ENCODE measurements at regions not wholly inside any gene's neighbourhood (a gene's known extent, or its start where the extent isn't known, plus 50 kb on each side); places are given as distances from the start of the nearest gene placed in this dataset.

DNA sequence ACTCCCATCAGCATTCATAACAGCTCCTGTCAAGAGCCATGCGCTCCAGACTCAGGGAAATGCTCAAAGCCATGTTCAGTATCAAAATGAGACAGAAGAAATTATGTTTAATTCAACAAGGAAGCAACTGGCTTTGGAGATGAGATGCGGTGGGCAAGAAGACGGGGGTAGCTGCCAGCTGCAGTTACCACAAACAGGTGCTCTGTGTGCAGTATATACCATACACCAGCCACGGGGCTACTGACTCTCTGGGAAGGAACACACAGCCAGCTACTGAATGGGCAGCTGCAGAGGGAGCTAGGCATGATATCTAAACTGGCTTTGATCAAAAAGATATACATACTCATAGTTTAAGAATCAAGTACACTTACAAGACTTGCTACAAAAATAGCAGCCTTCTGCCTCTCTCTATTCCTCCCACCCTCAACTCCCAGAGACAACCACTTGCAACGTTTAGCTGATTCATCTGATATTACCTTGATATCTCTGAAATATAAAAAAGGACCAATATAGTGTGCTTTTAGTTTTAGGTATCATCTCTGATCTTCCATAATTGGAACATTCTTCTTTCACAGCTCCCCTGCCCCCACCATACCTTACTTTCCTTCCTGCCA is 593.0 kb downstream of the UQCRFS1 start:
- TF ChIP-seq, protein P1, sequence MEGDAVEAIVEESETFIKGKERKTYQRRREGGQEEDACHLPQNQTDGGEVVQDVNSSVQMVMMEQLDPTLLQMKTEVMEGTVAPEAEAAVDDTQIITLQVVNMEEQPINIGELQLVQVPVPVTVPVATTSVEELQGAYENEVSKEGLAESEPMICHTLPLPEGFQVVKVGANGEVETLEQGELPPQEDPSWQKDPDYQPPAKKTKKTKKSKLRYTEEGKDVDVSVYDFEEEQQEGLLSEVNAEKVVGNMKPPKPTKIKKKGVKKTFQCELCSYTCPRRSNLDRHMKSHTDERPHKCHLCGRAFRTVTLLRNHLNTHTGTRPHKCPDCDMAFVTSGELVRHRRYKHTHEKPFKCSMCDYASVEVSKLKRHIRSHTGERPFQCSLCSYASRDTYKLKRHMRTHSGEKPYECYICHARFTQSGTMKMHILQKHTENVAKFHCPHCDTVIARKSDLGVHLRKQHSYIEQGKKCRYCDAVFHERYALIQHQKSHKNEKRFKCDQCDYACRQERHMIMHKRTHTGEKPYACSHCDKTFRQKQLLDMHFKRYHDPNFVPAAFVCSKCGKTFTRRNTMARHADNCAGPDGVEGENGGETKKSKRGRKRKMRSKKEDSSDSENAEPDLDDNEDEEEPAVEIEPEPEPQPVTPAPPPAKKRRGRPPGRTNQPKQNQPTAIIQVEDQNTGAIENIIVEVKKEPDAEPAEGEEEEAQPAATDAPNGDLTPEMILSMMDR (IDR thresholded peaks at IDR 0.05 in 4 of 5, conservative IDR thresholded peaks at IDR 0.05 in 1 of 5) = no peak
- TF ChIP-seq POLR2A (IDR thresholded peaks at IDR 0.05) = no peak

Measured in gastrocnemius medialis (tissue), 4 donors.